ENCODE measurements at regions not wholly inside any gene's neighbourhood (a gene's known extent, or its start where the extent isn't known, plus 50 kb on each side); places are given as distances from the start of the nearest gene placed in this dataset.
A peak's percentile ranks its signal among the peaks of the same experiment; 100 is the strongest.

GRCh38 chr14:86802726-86803125 lies 1190.3 kb downstream of the GALC start:
- H3K79me1 ChIP-seq (ENCODE audit: low read depth in 1 of 2, low read length in 2 of 2): no peaks in the 10 kb centered on the region
- DNase-seq: no peak
- WGBS, 2 experiments (ENCODE audit: extremely low coverage in 2 of 2, insufficient read length in 1 of 2): no CpG with 5 or more reads among the region's 2 CpGs
- H2AFZ ChIP-seq (replicated peaks; ENCODE audit: low read length, poor library complexity): no peak overlapping the region
- H2BK20ac ChIP-seq (ENCODE audit: low read depth, low read length): no peak overlapping the region; the same call in 1 of the 2 replicates
- H2BK5ac ChIP-seq (ENCODE audit: low read depth, low read length, poor library complexity, severe bottlenecking): no peak overlapping the region
- H3K27ac ChIP-seq (ENCODE audit: insufficient read depth, low read length): no peak overlapping the region
- no peaks in the 10 kb centered on the region for H3K9me1 ChIP-seq (ENCODE audit: insufficient read depth, low read length)
- ChIA-PET CTCF (no interaction called here), POLR2A (ENCODE audit: unreplicated experiment) (no interaction called here)
- no peak overlapping the region for H3K9ac ChIP-seq (ENCODE audit: low read depth, low read length)
- BruUV-seq (replicated peaks): no TSS peak
- TF ChIP-seq FOS (IDR thresholded peaks at IDR 0.05; ENCODE audit: low read depth, low read length): no peak
- TF ChIP-seq CHD1 (IDR thresholded peaks at IDR 0.05; ENCODE audit: low read depth, low read length): no peak
- TF ChIP-seq, protein P1, sequence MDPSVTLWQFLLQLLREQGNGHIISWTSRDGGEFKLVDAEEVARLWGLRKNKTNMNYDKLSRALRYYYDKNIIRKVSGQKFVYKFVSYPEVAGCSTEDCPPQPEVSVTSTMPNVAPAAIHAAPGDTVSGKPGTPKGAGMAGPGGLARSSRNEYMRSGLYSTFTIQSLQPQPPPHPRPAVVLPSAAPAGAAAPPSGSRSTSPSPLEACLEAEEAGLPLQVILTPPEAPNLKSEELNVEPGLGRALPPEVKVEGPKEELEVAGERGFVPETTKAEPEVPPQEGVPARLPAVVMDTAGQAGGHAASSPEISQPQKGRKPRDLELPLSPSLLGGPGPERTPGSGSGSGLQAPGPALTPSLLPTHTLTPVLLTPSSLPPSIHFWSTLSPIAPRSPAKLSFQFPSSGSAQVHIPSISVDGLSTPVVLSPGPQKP (IDR thresholded peaks at IDR 0.05; ENCODE audit: borderline replicate concordance, low read depth, low read length): no peak
- TF ChIP-seq, protein P2, sequence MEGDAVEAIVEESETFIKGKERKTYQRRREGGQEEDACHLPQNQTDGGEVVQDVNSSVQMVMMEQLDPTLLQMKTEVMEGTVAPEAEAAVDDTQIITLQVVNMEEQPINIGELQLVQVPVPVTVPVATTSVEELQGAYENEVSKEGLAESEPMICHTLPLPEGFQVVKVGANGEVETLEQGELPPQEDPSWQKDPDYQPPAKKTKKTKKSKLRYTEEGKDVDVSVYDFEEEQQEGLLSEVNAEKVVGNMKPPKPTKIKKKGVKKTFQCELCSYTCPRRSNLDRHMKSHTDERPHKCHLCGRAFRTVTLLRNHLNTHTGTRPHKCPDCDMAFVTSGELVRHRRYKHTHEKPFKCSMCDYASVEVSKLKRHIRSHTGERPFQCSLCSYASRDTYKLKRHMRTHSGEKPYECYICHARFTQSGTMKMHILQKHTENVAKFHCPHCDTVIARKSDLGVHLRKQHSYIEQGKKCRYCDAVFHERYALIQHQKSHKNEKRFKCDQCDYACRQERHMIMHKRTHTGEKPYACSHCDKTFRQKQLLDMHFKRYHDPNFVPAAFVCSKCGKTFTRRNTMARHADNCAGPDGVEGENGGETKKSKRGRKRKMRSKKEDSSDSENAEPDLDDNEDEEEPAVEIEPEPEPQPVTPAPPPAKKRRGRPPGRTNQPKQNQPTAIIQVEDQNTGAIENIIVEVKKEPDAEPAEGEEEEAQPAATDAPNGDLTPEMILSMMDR (conservative IDR thresholded peaks at IDR 0.05; ENCODE audit: low read depth, low read length): no peak
- no peak for TF ChIP-seq CEBPB (IDR thresholded peaks at IDR 0.05; ENCODE audit: low read depth, low read length)
- no peak for TF ChIP-seq MAFK (IDR thresholded peaks at IDR 0.05; ENCODE audit: low read depth, low read length)
- no peak for TF ChIP-seq USF2 (IDR thresholded peaks at IDR 0.05; ENCODE audit: low read depth, low read length)
- TF ChIP-seq RAD21 (IDR thresholded peaks at IDR 0.05; ENCODE audit: low read length): no peak
- TF ChIP-seq RFX5 (IDR thresholded peaks at IDR 0.05; ENCODE audit: low read depth, low read length): no peak
- no peak for TF ChIP-seq SMC3 (IDR thresholded peaks at IDR 0.05; ENCODE audit: low read depth, low read length)
- TF ChIP-seq BHLHE40 (IDR thresholded peaks at IDR 0.05; ENCODE audit: low read depth, low read length): no peak
- H3K4me3 ChIP-seq (ENCODE audit: insufficient read depth, low read depth, low read length): no peak overlapping the region
- in situ Hi-C loops (cut with MboI; ENCODE audit: low sequenced_read_pairs) (no loop called here), intact Hi-C loops (cut with micrococcal nuclease) (no loop called here), dilution Hi-C loops (cut with HindIII; ENCODE audit: low sequenced_read_pairs, unreplicated experiment) (no loop called here)
- H2BK120ac ChIP-seq (ENCODE audit: low read depth, low read length): 0 out of 2 replicates have a peak overlapping the region, but pooled peaks have one; percentile 45
- no peak overlapping the region for H3K14ac ChIP-seq (replicated peaks; ENCODE audit: low read depth, low read length)
- H3K27me3 ChIP-seq (ENCODE audit: control insufficient read depth, insufficient read depth, low read length): no peaks in the 10 kb centered on the region
- H4K91ac ChIP-seq (ENCODE audit: insufficient read depth, low read depth, low read length): 0 out of 2 replicates have a peak overlapping the region, but pooled peaks have one; percentile 53
- H2AK9ac ChIP-seq (replicated peaks; ENCODE audit: low read depth, low read length, poor library complexity): no peak overlapping the region
- H3K4me2 ChIP-seq (ENCODE audit: low read depth, low read length): no peak overlapping the region
- H3K4ac ChIP-seq (ENCODE audit: low read depth, low read length): no peak overlapping the region
- H3K56ac ChIP-seq (ENCODE audit: extremely low read depth, insufficient read depth, low read length): no peak overlapping the region
- H4K20me1 ChIP-seq (ENCODE audit: insufficient read depth, low read length): no peaks in the 10 kb centered on the region
- H4K8ac ChIP-seq (ENCODE audit: low read depth in 2 of 2, low read length in 2 of 2): no peak overlapping the region; a peak in 1 of 4 replicates
- no peaks in the 10 kb centered on the region for H3K36me3 ChIP-seq (ENCODE audit: control insufficient read depth, insufficient read depth, low read length)
- no peak overlapping the region for H3K18ac ChIP-seq (ENCODE audit: low read depth, low read length)
- no peak overlapping the region for H4K5ac ChIP-seq (ENCODE audit: low read depth, low read length)
- H3K4me1 ChIP-seq (ENCODE audit: control insufficient read depth, insufficient read depth, low read length): peaks cover 5% of the 10 kb centered on the region; the same call in 1 of the 2 replicates
- no peaks in the 10 kb centered on the region; the same call in 1 of the 2 replicates for H3K9me3 ChIP-seq (ENCODE audit: control insufficient read depth, insufficient read depth, low read length)
- no peak overlapping the region for H2AK5ac ChIP-seq (ENCODE audit: low read depth, low read length)
- no peak for ATAC-seq (ENCODE audit: low read depth)
- no peak overlapping the region; the same call in 2 of the 3 replicates for H2BK15ac ChIP-seq (ENCODE audit: low read depth, low read length)
- no peak overlapping the region for H3K23ac ChIP-seq (ENCODE audit: low read depth, low read length)

Measured in IMR-90 (cell line).